ENCODE measurements at regions not wholly inside any gene's neighbourhood (a gene's known extent, or its start where the extent isn't known, plus 50 kb on each side); places are given as distances from the start of the nearest gene placed in this dataset.
"Not testable (repeated sequence)": the region's sequence is repeated elsewhere in the genome, so short reads cannot be mapped to it uniquely, and the experiment has no call there.

DNA sequence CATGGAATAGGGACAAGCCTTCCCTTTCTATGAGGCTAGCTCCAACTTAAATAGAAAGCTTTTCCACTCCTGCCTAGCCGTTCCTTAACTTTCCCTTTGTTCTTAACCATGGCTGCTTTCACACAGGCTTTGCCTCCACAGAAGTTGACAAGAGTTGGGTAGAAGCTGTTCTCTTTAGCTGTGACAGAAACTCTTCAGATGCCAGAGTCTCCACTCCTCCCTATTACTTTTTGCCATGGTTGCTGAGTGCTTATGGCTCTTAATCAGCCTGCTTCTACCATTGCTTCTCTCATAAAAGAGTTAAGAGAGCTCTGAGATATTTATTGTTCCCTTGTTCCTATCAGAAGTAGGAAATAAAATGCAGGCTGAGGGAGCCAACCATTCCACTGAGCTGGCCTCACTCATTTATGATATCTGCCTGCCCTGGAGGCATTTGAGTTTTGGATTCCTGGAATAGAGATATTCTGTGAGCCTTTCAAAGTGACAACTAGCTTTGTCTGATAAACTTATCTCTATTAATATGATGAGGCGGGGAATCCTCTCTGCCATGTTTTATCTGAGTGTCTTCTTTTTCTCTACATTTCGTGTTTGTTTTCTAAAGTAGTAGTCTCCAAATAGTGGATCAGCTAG, 162.6 kb downstream of the DMAC1 start:
- H3K36me3 ChIP-seq = no peaks in the 10 kb centered on the region
- DNase-seq = no peak
- H3K9me3 ChIP-seq = peaks cover 0 to 3% (median 0%) of the 10 kb centered on the region in 12 donors
- H3K4me3 ChIP-seq = no peak overlapping the region
- H3K27ac ChIP-seq = no peak overlapping the region
- TF ChIP-seq, protein P1, sequence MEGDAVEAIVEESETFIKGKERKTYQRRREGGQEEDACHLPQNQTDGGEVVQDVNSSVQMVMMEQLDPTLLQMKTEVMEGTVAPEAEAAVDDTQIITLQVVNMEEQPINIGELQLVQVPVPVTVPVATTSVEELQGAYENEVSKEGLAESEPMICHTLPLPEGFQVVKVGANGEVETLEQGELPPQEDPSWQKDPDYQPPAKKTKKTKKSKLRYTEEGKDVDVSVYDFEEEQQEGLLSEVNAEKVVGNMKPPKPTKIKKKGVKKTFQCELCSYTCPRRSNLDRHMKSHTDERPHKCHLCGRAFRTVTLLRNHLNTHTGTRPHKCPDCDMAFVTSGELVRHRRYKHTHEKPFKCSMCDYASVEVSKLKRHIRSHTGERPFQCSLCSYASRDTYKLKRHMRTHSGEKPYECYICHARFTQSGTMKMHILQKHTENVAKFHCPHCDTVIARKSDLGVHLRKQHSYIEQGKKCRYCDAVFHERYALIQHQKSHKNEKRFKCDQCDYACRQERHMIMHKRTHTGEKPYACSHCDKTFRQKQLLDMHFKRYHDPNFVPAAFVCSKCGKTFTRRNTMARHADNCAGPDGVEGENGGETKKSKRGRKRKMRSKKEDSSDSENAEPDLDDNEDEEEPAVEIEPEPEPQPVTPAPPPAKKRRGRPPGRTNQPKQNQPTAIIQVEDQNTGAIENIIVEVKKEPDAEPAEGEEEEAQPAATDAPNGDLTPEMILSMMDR (IDR thresholded peaks at IDR 0.05) = no peak
- no peak for TF ChIP-seq POLR2A (IDR thresholded peaks at IDR 0.05)
- intact Hi-C loops (cut with DNase I) = no loop called here
- 51 to 65% (median 56%) methylated on average over 3 of the region's 3 CpGs for WGBS, 4 donors
- ATAC-seq = no peak
- peaks cover 0 to 15% (median 0%) of the 10 kb centered on the region in 12 donors for H3K4me1 ChIP-seq
- no peaks in the 10 kb centered on the region for H3K27me3 ChIP-seq

DNA sequence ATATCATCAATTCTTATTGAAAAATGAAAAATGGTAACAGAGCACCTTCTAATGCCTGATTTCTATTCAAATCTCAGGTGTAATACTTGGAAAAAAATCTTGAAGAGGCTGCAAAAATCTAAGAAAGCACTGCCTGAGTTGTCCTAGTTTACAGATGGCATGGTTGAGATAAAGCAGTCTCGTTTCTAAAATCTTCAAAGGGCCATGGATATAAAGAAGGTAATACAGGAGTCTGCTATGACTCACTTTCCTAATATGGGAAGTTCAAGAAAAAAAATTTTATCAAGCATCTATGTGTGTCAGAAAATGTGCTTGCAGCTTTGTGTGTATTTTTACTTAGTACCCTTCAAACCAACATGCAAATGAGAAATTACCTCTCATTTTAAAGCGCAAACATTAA, 163.3 kb downstream of the DMAC1 start:
- no peak for DNase-seq
- Histone ChIP-seq H3K36me3 (no peaks in the 10 kb centered on the region), H3K27me3 (no peaks in the 10 kb centered on the region), H3K4me1 (peaks cover 0 to 15% (median 0%) of the 10 kb centered on the region in 12 donors), H3K27ac (no peak overlapping the region), H3K9me3 (peaks cover 0 to 8% (median 0%) of the 10 kb centered on the region in 12 donors), H3K4me3 (no peak overlapping the region)
- ATAC-seq = no peak
- 72 to 85% (median 80%) methylated on average over 2 of the region's 2 CpGs for WGBS, 4 donors
- intact Hi-C loops (cut with DNase I) = no loop called here
- TF ChIP-seq, protein P1 (IDR thresholded peaks at IDR 0.05) = no peak
- TF ChIP-seq POLR2A (IDR thresholded peaks at IDR 0.05) = no peak

DNA sequence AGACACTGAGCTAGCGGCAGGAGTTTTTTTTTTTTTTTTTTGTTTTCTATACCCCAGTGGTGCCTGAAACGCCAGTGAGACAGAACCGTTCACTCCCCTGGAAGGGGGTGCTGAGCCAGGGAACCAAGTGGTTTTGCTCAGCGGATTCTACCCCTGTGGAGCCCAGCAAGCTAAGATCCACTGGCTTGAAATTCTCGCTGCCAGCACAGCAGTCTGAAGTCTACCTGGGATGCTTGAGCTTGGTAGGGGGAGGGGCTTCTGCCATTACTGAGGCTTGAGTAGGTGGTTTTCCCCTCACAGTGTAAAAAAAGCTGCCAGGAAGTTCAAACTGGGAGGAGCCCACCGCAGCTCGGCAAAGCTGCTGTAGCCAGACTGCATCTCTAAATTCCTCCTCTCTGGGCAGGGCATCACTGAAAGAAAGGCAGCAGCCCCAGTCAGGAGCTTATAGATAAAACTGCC, 173.0 kb downstream of the DMAC1 start:
- H3K27ac ChIP-seq; H3K4me3 ChIP-seq; H3K27me3 ChIP-seq; H3K4me1 ChIP-seq; DNase-seq; intact Hi-C loops (cut with DNase I); H3K36me3 ChIP-seq; ATAC-seq: not testable (repeated sequence)
- H3K9me3 ChIP-seq = peaks cover 0 to 11% (median 0%) of the 10 kb centered on the region in 12 donors
- 40 to 50% (median 45%) methylated on average over 7 of the region's 7 CpGs for WGBS, 4 donors

DNA sequence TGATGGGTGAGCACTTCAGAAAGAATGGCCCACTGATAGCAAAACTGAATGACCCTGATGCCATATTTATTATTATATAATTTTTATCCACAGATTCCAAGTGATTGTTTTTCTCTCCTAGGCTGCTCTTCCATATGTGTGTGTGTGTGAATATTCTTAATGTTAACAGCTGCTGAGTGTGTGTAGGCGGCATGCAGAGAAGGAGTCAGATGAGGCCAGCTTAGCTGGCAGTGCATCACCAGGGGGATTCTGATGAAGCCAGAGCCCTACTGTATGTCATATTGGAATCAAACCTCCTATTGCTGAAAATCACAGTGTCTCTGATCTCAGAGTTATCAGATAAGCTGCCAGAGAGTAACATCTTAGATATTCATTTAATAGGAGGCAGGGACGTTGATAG, 177.1 kb downstream of the DMAC1 start:
- no peak for DNase-seq
- H3K27ac ChIP-seq = no peak overlapping the region
- WGBS, 4 donors = 39 to 71% (median 65%) methylated on average over 2 of the region's 2 CpGs
- no peaks in the 10 kb centered on the region for H3K4me1 ChIP-seq
- H3K9me3 ChIP-seq = no peaks in the 10 kb centered on the region
- H3K27me3 ChIP-seq = no peaks in the 10 kb centered on the region
- TF ChIP-seq, protein P1 (IDR thresholded peaks at IDR 0.05) = no peak
- TF ChIP-seq POLR2A (IDR thresholded peaks at IDR 0.05) = no peak
- no peak overlapping the region for H3K4me3 ChIP-seq
- H3K36me3 ChIP-seq = no peaks in the 10 kb centered on the region
- intact Hi-C loops (cut with DNase I) = no loop called here
- ATAC-seq = no peak

DNA sequence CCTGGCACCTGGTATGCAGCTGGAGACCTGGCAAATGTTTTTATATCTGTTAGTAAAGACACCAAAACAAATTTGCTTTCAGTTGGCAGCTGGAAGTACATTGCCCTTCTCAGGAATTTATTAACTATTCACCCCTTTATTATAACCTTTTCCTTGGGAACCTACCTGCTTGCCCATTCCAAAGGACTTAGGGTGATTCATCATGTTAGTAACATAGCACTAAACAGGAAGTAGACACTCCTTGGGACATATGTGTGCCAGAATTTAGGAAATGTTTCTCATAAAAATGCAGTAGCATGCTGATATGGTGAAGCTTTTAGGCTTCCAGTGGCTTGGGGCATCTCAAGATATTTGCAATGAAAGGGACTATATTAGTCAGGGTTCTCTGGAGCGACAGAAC, 184.2 kb downstream of the DMAC1 start:
- TF ChIP-seq, protein P1 (IDR thresholded peaks at IDR 0.05) = no peak
- TF ChIP-seq POLR2A (IDR thresholded peaks at IDR 0.05) = no peak
- Histone ChIP-seq H3K36me3 (no peaks in the 10 kb centered on the region), H3K4me3 (no peak overlapping the region), H3K9me3 (no peaks in the 10 kb centered on the region), H3K27me3 (no peaks in the 10 kb centered on the region), H3K27ac (no peak overlapping the region), H3K4me1 (no peaks in the 10 kb centered on the region)
- WGBS, 4 donors = 95 to 100% (median 98%) methylated on average over 1 of the region's 1 CpG
- DNase-seq (no peak), ATAC-seq (no peak)
- intact Hi-C loops (cut with DNase I) = loop anchor here in 1 of 10 donors (10.0 kb wide), 1 partner anchor 49 kb away; no protein-coding TSS in a partner anchor

Measured in heart left ventricle (tissue), 16 donors.